Epithelial cell of esophagus (primary cell): ENCODE measurements at regions not wholly inside any gene's neighbourhood (a gene's known extent, or its start where the extent isn't known, plus 50 kb on each side); places are given as distances from the start of the nearest gene placed in this dataset.

ENCODE experiments used
- DNase-seq: peaks from one replicate; pipeline ENCODE4 v3.0.0; 2010; ENCODE audit warnings: low read depth
- H3K4me3 ChIP-seq: 2 replicates; pipeline ENCODE4 v1.5.1; 2011; ENCODE audit warnings: mild to moderate bottlenecking, low read length, control low read depth
- CTCF ChIP-seq: IDR thresholded peaks from 2 replicates; pipeline ENCODE4 v1.5.1; 2011; ENCODE audit warnings: low read depth, mild to moderate bottlenecking, low read length, control low read depth, inconsistent platforms; ENCODE audit not compliant: insufficient read depth; ENCODE audit errors: missing control alignments

DNA sequence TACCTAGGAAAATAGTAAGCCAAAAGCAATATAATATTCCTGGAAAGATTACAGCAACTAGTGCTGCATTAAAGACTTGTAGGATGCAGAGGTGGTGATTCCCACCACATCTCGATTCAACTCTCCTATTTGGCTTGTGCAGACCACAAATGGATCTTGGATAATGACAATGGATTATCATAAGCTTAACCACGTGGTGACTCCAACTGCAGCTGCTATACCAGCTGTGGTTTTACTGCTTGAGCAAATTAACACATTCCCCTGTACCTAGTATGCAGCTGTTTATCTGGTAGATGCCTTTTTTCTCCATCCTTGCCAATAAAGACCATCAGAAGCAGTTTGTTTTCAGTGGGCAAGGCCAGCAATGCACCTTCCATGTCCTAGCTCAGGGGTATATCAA is 542.7 kb upstream of the ADGRL4 start:
- DNase-seq, result no peak
- no peak for TF ChIP-seq CTCF
- no peak overlapping the region for H3K4me3 ChIP-seq

DNA sequence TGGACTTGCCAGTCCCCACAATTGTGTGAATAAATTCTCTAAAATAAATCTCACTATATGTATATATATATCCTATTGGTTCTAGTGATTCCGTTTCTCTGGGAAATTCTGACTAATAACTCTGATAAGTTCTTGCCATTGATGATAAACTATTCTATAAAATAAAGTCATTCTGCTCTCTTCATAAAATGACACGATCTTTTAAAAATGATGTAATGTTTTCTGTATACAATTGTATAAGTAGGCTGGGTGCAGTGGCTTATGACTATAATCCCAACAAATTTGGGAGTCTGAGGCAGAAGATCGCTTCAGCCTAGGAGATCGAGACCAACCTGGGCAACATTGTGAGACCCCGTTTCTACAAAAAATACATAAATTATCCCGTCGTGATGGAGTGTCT is 541.0 kb upstream of the ADGRL4 start:
- H3K4me3 ChIP-seq, result no peak overlapping the region
- DNase-seq, result no peak
- no peak for TF ChIP-seq CTCF

DNA sequence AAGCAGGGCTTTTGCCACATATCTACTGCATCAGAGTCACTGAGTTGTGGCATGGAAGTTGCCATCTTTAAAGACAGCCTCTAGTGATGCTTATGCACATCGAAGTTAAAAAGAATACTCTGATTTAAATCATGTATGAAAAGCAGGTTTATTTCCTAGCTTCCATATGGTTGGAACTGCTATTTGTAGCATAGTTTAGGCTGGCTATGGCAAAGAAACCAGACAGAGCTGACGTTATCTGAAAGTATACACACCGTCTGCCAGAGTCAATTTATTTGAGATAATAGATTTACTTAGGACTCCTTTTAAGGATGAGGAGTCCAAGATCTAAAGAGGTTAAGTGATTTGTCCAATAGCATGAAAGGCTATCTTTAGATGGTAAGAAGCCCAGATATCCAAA is 536.9 kb upstream of the ADGRL4 start:
- no peak for DNase-seq
- TF ChIP-seq CTCF, result no peak

DNA sequence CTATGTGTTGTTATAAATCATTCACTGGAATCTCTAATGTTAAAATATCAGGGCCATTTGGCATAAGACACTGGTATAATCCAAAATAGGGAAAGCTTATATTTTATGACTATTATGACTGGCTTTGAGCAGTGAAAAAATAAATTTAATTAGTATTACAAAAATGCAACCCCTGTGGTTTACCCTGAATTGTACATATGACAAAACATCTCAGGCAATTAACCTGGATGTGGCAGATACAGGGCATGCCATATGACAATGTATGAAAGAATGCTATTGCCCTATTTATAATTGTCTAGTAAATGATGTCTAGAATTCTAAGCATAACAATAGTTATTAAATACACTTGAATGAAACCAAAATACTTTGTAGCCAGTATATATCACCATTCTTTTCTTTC is 532.5 kb upstream of the ADGRL4 start:
- no peak overlapping the region for H3K4me3 ChIP-seq
- DNase-seq, result no peak
- no peak for TF ChIP-seq CTCF

More for the DNA sequence above, 536.9 kb upstream of the ADGRL4 start:
- no peak overlapping the region for H3K4me3 ChIP-seq

DNA sequence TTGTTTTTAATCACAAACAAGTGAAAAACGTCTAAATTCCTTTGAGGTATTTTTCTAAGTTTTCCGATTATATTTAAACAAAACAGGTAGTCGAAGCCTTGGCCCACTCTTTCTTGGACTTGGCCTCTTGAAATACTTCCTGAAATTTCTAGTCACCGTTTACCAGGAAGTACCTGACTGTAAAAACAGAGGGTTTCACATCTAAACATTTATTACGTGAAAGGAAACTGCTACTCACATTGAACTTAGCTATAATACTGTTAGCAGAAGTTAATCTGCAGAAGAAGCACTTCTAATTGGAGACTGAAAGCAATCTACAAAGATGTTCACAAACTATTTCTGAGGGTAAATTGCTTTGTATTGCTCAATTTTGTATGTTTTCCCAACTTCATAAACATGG is 526.0 kb upstream of the ADGRL4 start:
- no peak for DNase-seq
- TF ChIP-seq CTCF, result no peak
- H3K4me3 ChIP-seq, result no peak overlapping the region

GRCh38 chr1:79531790-79532189 is 525.3 kb upstream of the ADGRL4 start:
- DNase-seq, result no peak
- no peak overlapping the region for H3K4me3 ChIP-seq
- no peak for TF ChIP-seq CTCF

DNA sequence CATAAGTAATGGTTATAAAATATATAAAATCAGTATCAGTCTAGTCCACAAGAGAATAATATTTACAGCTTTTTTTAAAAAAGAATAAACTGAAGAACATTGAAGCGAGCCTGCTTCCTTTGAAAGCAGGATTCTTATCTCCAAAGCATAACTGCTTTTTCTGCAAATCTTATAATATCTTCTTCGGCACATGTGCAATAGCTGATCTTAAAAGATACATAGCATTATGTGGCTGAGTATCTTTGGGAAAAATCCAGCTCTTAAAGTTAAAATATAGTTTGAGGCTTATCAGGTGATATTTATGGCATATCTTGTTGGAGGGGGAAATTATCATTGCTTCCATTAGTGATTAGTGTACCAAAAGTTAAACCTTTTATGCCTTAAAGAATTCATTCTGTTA is 523.9 kb upstream of the ADGRL4 start:
- H3K4me3 ChIP-seq, result no peak overlapping the region
- DNase-seq, result no peak
- no peak for TF ChIP-seq CTCF
